ENCODE measurements at regions not wholly inside any gene's neighbourhood (a gene's known extent, or its start where the extent isn't known, plus 50 kb on each side); places are given as distances from the start of the nearest gene placed in this dataset.

GRCh38 chr12:13799574-13799973 lies 181.8 kb downstream of the GRIN2B start:
- no peak for TF ChIP-seq BHLHE40 (IDR thresholded peaks at IDR 0.05; ENCODE audit: borderline replicate concordance)
- no peak for TF ChIP-seq L3MBTL2 (conservative IDR thresholded peaks at IDR 0.05)
- TF ChIP-seq PKNOX1 (IDR thresholded peaks at IDR 0.05) = no peak
- no peak for TF ChIP-seq SP1 (IDR thresholded peaks at IDR 0.05)
- TF ChIP-seq NFRKB (IDR thresholded peaks at IDR 0.05) = no peak
- TF ChIP-seq FOXA1 (IDR thresholded peaks at IDR 0.05) = no peak
- no peak for TF ChIP-seq TARDBP (IDR thresholded peaks at IDR 0.05)
- TF ChIP-seq SUZ12 (IDR thresholded peaks at IDR 0.05) = no peak
- TF ChIP-seq FOXM1 (IDR thresholded peaks at IDR 0.05; ENCODE audit: borderline replicate concordance) = no peak
- no peak for TF ChIP-seq ARNT (IDR thresholded peaks at IDR 0.05)
- no peak for TF ChIP-seq FOXK2 (IDR thresholded peaks at IDR 0.05)

Measured in HEK293T (cell line).